ACC112 (cell line): ENCODE measurements at regions not wholly inside any gene's neighbourhood (a gene's known extent, or its start where the extent isn't known, plus 50 kb on each side); places are given as distances from the start of the nearest gene placed in this dataset.
"Not testable (repeated sequence)": the region's sequence is repeated elsewhere in the genome, so short reads cannot be mapped to it uniquely, and the experiment has no call there.

Experiments
- H2AFZ ChIP-seq: fragments of 200-600 bp; sonication (generic); one replicate; pipeline ENCODE4 v1.6.0; 2017; ENCODE audit warnings: antibody characterized with exemption, low read length; ENCODE audit not compliant: unreplicated experiment
- H3K27ac ChIP-seq: fragments of 200-600 bp; sonication (generic); 2 replicates; pipeline ENCODE4 v1.5.1; 2014; ENCODE audit warnings: low read depth, mild to moderate bottlenecking, antibody characterized with exemption, low read length, moderate library complexity
- H3K27me3 ChIP-seq: fragments of 200-600 bp; sonication (generic); 2 replicates; pipeline ENCODE4 v1.6.1; 2014; ENCODE audit warnings: mild to moderate bottlenecking, antibody characterized with exemption, low read length, moderate library complexity, mixed read lengths; ENCODE audit not compliant: insufficient read depth
- H3K36me3 ChIP-seq: fragments of 200-600 bp; sonication (generic); 2 replicates; pipeline ENCODE4 v1.6.1; 2016; ENCODE audit warnings: mild to moderate bottlenecking, antibody characterized with exemption, low read length, moderate library complexity, mixed read lengths; ENCODE audit not compliant: insufficient read depth
- H3K4me1 ChIP-seq: fragments of 200-600 bp; sonication (generic); one replicate; pipeline ENCODE4 v1.6.1; 2016; ENCODE audit warnings: low read length, mixed read lengths; ENCODE audit not compliant: insufficient read depth, unreplicated experiment, control insufficient read depth
- H3K4me3 ChIP-seq: fragments of 200-600 bp; sonication (generic); 2 replicates; pipeline ENCODE4 v1.5.1; 2014; ENCODE audit warnings: mild to moderate bottlenecking, low read depth, low read length
- H3K79me2 ChIP-seq: fragments of 200-600 bp; sonication (generic); one replicate; pipeline ENCODE4 v1.6.0; 2016; ENCODE audit warnings: low read length; ENCODE audit not compliant: control insufficient read depth, unreplicated experiment, insufficient read depth

DNA sequence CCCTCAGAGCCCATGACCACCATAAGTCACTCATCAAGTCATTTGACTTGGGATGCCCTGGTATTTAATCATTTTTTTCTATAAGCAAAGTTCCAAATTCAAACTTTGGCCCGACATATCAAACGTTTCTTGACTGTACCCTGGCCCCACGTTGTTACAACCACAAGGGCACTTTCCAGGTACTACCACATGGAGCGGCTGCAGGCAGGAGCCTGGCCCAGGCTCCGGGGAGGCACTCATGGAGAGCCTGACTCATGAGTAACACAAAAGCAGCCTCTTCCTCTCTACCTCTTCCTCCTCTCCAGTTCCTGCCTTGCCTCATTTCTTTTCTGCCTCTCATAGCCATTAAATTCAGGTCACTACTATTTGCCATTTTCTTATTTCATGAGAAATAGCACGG, 87.2 kb downstream of the CDRT15L2 start:
- not testable (repeated sequence) for H3K79me2 ChIP-seq, H3K27me3 ChIP-seq, H3K36me3 ChIP-seq, H3K4me3 ChIP-seq, H3K4me1 ChIP-seq, H2AFZ ChIP-seq, H3K27ac ChIP-seq

- H3K79me2 ChIP-seq, H3K4me1 ChIP-seq, H3K27me3 ChIP-seq, H3K27ac ChIP-seq, H2AFZ ChIP-seq, H3K4me3 ChIP-seq, H3K36me3 ChIP-seq: not testable (repeated sequence)
Measured at GRCh38 chr17:20667712-20668111, 88.2 kb downstream of the CDRT15L2 start.

GRCh38 chr17:20668316-20668715, 88.8 kb downstream of the CDRT15L2 start:
- H3K4me3 ChIP-seq, H3K27me3 ChIP-seq, H3K36me3 ChIP-seq, H3K27ac ChIP-seq, H3K4me1 ChIP-seq, H3K79me2 ChIP-seq, H2AFZ ChIP-seq: not testable (repeated sequence)

DNA sequence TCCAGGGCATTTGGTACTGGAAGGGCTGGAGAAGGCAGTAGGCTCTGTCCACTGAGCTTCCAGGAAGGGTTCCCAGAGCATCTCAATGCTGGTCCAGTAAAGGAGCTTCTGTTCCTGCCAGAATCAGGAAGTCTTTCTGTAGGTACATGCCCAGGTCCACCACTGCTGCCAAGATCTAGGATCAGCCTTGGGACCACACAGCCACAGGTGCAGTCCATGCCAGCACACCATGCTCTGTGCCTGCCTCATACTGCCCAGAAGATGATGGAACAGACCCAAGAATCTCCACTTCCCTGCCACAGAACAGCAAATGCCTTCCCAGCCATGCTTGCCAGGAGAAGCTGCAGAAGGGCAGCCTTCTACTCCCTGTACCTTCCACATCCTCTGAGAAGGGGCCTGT, 89.3 kb downstream of the CDRT15L2 start:
- not testable (repeated sequence) for H2AFZ ChIP-seq, H3K27ac ChIP-seq, H3K36me3 ChIP-seq, H3K4me3 ChIP-seq, H3K4me1 ChIP-seq, H3K27me3 ChIP-seq, H3K79me2 ChIP-seq

- not testable (repeated sequence) for H3K27me3 ChIP-seq, H3K4me1 ChIP-seq, H3K27ac ChIP-seq, H2AFZ ChIP-seq, H3K79me2 ChIP-seq, H3K36me3 ChIP-seq, H3K4me3 ChIP-seq
Measured at GRCh38 chr17:20670506-20670905, 91.0 kb downstream of the CDRT15L2 start.

- not testable (repeated sequence) for H3K27ac ChIP-seq, H3K27me3 ChIP-seq, H3K36me3 ChIP-seq, H3K79me2 ChIP-seq, H3K4me3 ChIP-seq, H3K4me1 ChIP-seq, H2AFZ ChIP-seq
Measured at GRCh38 chr17:20674374-20674773, 94.8 kb downstream of the CDRT15L2 start.

DNA sequence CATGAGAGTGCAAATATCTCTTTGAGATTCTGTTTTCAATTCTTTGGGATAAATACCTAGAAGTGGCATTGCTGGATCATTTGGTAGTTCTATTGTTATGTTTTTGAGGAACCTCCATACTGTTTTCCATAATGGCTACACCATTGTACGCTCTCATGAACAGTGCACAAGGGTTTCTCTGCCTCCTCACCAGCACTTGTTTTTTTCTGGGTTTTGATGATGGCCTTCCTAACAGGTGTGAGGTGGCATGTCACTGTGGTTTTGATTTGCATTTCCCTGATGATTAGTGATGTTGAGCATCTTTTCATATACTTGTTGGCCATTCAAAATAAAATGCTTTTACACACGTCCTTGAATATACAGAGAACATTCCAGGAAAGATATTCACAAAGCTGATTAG, 96.2 kb downstream of the CDRT15L2 start:
- H2AFZ ChIP-seq, H3K27me3 ChIP-seq, H3K79me2 ChIP-seq, H3K4me1 ChIP-seq, H3K27ac ChIP-seq, H3K4me3 ChIP-seq, H3K36me3 ChIP-seq: not testable (repeated sequence)

DNA sequence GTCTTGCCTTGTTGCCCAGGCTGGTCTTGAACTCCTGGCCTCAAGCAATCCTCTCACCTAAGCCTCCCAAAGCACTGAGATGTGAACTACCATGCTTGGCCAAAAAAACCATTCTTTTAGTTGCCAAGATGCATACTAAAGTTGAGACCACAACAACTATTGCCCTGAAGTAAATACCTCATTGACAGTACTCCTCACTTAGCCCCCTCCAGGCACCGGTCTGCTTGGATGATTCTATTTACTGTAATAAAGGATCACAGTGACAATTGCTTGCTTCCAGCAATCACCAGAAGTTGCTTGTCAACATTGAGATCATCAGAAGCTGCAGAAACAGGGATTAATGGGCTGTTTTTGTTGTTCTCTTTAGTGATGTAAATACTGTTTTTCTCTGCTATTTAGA, 97.1 kb downstream of the CDRT15L2 start:
- not testable (repeated sequence) for H3K4me3 ChIP-seq, H3K27ac ChIP-seq, H2AFZ ChIP-seq, H3K36me3 ChIP-seq, H3K4me1 ChIP-seq, H3K27me3 ChIP-seq, H3K79me2 ChIP-seq

- not testable (repeated sequence) for H2AFZ ChIP-seq, H3K4me3 ChIP-seq, H3K4me1 ChIP-seq, H3K27ac ChIP-seq, H3K79me2 ChIP-seq, H3K27me3 ChIP-seq, H3K36me3 ChIP-seq
Measured at GRCh38 chr17:20677469-20677868, 97.9 kb downstream of the CDRT15L2 start.

DNA sequence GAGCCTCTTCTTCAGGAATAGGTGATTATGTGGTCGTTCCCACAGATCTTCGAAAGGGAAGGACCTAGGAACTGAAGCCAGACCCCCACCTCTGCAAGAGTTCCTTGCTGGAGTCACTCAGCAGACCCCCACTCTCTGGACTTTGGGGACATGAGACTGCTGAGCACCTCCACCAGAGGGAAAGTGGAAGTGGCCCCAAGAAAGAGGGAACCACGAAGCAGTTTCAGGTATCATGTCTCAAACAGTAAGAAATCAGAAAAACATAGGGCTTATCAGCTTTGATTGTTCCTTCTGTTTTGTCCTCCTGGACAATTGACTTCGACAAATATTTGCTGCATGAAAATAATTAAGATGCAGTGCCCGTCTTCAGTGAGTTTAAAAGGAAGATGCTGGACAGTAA, 98.9 kb downstream of the CDRT15L2 start:
- H3K4me1 ChIP-seq = not testable (repeated sequence)

DNA sequence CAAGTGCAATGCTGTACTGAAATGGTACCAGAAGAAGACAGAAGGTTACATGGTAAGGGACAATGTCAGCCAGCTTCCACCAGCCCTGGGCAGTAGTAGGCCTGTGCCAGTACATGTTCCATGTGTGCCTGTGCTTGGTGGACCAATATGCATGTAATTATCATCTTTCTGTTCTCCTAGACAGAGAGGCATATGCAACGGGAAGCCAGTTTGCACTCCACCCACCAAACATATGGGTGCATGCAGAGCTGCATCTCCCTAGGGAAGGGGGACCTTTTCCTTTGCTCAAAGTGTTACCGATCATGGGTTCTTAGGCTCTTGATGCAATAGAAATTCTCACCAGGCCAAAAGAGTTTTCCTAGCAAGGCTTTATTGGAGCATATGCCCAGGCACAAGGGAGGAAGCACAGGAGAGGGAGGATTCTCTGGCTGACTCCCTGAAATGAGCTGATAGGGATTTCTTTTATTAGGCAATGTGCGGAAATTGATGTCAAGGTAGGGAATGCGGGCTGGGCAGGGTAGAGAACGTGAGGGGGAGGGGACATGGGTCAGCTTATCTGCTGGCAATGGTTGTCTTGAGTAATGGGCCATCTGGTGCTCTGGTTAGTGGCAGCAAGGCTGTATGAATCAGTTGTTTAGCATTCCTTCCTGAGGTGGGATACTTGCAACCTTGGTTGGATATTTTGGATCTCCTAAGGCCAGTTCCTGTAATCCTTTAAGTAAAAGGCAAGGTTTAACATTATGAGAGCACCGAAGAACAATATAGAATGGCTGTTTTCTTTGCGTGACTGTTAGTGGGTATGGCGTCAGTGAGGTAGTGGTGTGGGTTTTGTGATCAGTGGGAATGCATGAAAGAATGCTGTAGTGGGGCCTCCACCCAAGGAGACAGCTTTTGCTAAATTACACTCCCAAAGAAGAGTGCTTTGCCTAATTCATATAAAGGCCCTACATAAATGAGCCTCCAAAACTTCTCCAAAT, 102.5 kb downstream of the CDRT15L2 start:
- H3K27me3 ChIP-seq, H3K27ac ChIP-seq, H2AFZ ChIP-seq, H3K36me3 ChIP-seq, H3K4me3 ChIP-seq, H3K79me2 ChIP-seq, H3K4me1 ChIP-seq: not testable (repeated sequence)

More for the DNA sequence above, 98.9 kb downstream of the CDRT15L2 start:
- H2AFZ ChIP-seq, H3K27me3 ChIP-seq, H3K79me2 ChIP-seq, H3K36me3 ChIP-seq, H3K4me3 ChIP-seq, H3K27ac ChIP-seq: not testable (repeated sequence)
